SU-DHL-6 (cell line): ENCODE measurements at regions not wholly inside any gene's neighbourhood (a gene's known extent, or its start where the extent isn't known, plus 50 kb on each side); places are given as distances from the start of the nearest gene placed in this dataset.

Source experiments
- EZH2phosphoT487 ChIP-seq: fragments of 200-600 bp; sonication (generic), shearing (Covaris generic); conservative IDR thresholded peaks from 2 replicates; pipeline ENCODE4 v1.6.1; 2018; ENCODE audit warnings: mild to moderate bottlenecking, antibody characterized with exemption, low read length, moderate library complexity, mixed read lengths
- TF ChIP-seq, protein P1 (sequence below): fragments of 200-600 bp; sonication (generic); IDR thresholded peaks from one replicate; pipeline ENCODE4 v1.5.1; 2017; ENCODE audit warnings: antibody characterized with exemption, mild to moderate bottlenecking, low read length, moderate library complexity; ENCODE audit not compliant: insufficient read depth, poor library complexity, severe bottlenecking

DNA sequence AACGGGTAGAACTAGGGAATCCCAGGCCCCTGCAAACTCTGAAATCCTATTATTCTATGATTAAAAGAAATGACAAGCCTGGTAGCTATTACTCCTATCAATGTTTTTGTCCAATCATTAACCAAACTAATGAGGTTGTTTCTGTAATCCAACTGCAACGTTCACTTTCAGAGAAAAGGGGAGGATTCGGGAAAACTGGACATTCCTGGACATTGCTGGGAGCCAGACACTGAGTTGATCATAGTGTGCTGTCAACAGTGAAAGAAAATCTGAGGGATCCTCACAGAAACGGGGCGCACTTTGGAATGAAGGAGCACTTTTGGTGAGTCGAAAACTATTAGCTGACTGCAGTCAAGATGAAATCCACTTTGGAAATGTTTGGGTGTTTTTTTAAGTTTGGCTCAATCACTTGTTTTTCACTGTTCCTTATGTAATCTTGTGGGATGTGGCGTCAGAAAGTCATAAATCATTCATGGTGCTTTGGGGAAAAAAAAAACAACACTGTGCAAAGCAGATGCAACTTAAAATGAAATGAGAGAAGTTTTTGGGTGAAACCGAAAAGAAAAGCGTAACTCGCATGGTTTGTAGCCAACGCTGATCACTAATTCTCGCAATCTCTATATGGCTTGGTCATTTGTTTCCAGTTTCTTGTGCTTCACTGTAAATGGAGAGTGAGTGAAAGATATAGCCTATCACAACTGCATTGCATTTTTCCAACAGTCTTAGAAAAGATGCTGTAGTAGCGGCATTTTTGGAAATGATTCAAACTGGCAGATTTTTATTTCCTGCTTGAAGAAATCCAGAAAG is 51.2 kb upstream of the ADRA1B start:
- TF ChIP-seq, protein P1, sequence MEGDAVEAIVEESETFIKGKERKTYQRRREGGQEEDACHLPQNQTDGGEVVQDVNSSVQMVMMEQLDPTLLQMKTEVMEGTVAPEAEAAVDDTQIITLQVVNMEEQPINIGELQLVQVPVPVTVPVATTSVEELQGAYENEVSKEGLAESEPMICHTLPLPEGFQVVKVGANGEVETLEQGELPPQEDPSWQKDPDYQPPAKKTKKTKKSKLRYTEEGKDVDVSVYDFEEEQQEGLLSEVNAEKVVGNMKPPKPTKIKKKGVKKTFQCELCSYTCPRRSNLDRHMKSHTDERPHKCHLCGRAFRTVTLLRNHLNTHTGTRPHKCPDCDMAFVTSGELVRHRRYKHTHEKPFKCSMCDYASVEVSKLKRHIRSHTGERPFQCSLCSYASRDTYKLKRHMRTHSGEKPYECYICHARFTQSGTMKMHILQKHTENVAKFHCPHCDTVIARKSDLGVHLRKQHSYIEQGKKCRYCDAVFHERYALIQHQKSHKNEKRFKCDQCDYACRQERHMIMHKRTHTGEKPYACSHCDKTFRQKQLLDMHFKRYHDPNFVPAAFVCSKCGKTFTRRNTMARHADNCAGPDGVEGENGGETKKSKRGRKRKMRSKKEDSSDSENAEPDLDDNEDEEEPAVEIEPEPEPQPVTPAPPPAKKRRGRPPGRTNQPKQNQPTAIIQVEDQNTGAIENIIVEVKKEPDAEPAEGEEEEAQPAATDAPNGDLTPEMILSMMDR, result no peak
- no peak for TF ChIP-seq EZH2phosphoT487
